A673 (cell line): ENCODE measurements at regions not wholly inside any gene's neighbourhood (a gene's known extent, or its start where the extent isn't known, plus 50 kb on each side); places are given as distances from the start of the nearest gene placed in this dataset.

ENCODE experiments used
- BruUV-seq: library from RNA; stranded (reverse); fragments of 400-500 nt; replicated peaks from 2 replicates; lab custom pipeline; 2021; lab: Mats Ljungman, UMichigan
- CTCF ChIA-PET: fragments of 300-600 bp; sonication (Branson Sonifier 250); formaldehyde crosslinking; loops from one replicate; lab custom pipeline; 2022; ENCODE audit warnings: antibody characterized with exemption; lab: Charles Lee
- POLR2A ChIA-PET: fragments of 300-600 bp; sonication (Branson Sonifier 250); formaldehyde crosslinking; loops from one replicate; lab custom pipeline; 2022; ENCODE audit warnings: antibody characterized with exemption; ENCODE audit not compliant: low non-redundant PET; lab: Charles Lee
- DNase-seq: peaks from one replicate; pipeline ENCODE4 v3.0.0-alpha.2; 2015; ENCODE audit warnings: low spot score
- H3K27ac ChIP-seq: fragments of 200-600 bp; sonication (generic); 2 replicates; pipeline ENCODE4 v1.5.1; 2016; ENCODE audit warnings: mixed run types, low read depth, mild to moderate bottlenecking, mixed read lengths, antibody characterized with exemption, low read length; ENCODE audit not compliant: poor library complexity, severe bottlenecking
- H3K27me3 ChIP-seq: fragments of 200-600 bp; sonication (generic); replicated peaks from 2 replicates; pipeline ENCODE4 v1.6.1; 2017; ENCODE audit warnings: mixed run types, low read depth, mild to moderate bottlenecking, mixed read lengths, antibody characterized with exemption, low read length; ENCODE audit not compliant: insufficient read depth, poor library complexity
- H3K36me3 ChIP-seq: fragments of 200-600 bp; sonication (generic); 2 replicates; pipeline ENCODE4 v1.6.1; 2016; ENCODE audit warnings: mixed run types, mild to moderate bottlenecking, mixed read lengths, antibody characterized with exemption, low read length; ENCODE audit not compliant: insufficient read depth, poor library complexity, severe bottlenecking
- H3K4me1 ChIP-seq: fragments of 200-600 bp; sonication (generic); 2 replicates; pipeline ENCODE4 v1.6.1; 2017; ENCODE audit warnings: mixed run types, mild to moderate bottlenecking, mixed read lengths, antibody characterized with exemption, low read length; ENCODE audit not compliant: insufficient read depth, poor library complexity, severe bottlenecking
- H3K4me3 ChIP-seq: fragments of 200-600 bp; sonication (generic); 2 replicates; pipeline ENCODE4 v1.5.1; 2016; ENCODE audit warnings: low read depth, mixed run types, mild to moderate bottlenecking, mixed read lengths, low read length; ENCODE audit not compliant: poor library complexity, severe bottlenecking
- H3K9me3 ChIP-seq: fragments of 200-600 bp; sonication (generic); 2 replicates; pipeline ENCODE4 v1.6.1; 2016; ENCODE audit warnings: mixed run types, low read depth, mild to moderate bottlenecking, mixed read lengths, antibody characterized with exemption, low read length; ENCODE audit not compliant: poor library complexity, severe bottlenecking
- EZH2 ChIP-seq: fragments of 200-600 bp; sonication (generic); IDR thresholded peaks from 2 replicates; pipeline ENCODE4 v1.6.1; 2017; ENCODE audit warnings: borderline replicate concordance, low read depth, mild to moderate bottlenecking, mixed read lengths, antibody characterized with exemption, low read length; ENCODE audit not compliant: poor library complexity, severe bottlenecking
- intact Hi-C: fragments of 100-400 bp; cut with micrococcal nuclease; formaldehyde crosslinking; loops from one replicate; pipeline ENCODE4 v1.10.0; 2022; ENCODE audit not compliant: unreplicated experiment
- TF ChIP-seq, protein P1 (sequence below): fragments of 300-800, 200-600 bp; sonication (generic); conservative IDR thresholded peaks from 2 replicates; pipeline ENCODE4 v1.5.1; 2017; ENCODE audit warnings: low read depth, mild to moderate bottlenecking, antibody characterized with exemption, low read length, moderate library complexity, mixed read lengths

DNA sequence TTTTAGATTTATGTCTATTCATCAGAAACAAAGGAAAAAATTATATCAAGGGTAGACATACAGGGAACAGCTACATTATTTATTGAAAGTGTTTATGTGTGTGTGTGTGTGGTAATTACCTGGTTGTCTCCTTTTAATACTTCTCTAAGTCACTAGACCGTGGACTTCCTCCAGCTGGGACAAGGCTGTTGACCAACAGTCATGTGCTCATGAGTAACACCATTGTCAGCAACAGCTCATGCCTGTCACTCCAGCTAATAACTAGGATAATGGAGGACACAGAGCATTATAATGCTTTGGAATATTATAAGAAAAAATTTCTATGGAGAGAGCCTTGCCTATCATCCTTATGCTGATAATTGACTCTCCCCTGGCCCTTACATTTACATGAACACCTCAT, 125.3 kb upstream of the SALL1 start:
- POLR2A ChIA-PET: interaction anchor here (0.6 kb wide), 1 partner anchor 499 kb away, joined by 3 read pairs; no protein-coding TSS in a partner anchor

DNA sequence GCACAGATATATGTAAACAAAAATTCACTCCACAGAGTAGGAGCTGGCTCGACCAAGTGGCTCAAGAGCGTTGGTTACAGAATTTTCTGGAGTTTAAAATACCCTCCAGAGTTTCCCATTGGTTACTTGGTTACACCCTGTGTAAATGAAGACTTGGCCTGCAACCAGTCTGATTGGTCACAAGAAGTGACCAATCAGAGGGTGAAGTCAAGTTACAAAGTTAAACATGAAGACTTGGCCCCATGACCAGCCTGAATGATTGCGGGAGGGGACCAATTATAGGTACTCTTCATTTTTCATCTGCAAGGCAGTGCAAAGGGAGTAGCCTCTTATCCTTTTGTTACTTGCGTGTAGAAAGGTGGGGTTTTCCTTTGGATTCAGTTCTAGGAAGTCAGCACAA, 121.3 kb upstream of the SALL1 start:
- CTCF ChIA-PET: no interaction called here
- no peak overlapping the region for H3K4me3 ChIP-seq
- no peaks in the 10 kb centered on the region for H3K9me3 ChIP-seq
- no peak overlapping the region for H3K27ac ChIP-seq
- H3K4me1 ChIP-seq: no peaks in the 10 kb centered on the region
- peaks cover 16% of the 10 kb centered on the region for H3K27me3 ChIP-seq
- POLR2A ChIA-PET: no interaction called here
- TF ChIP-seq, protein P1, sequence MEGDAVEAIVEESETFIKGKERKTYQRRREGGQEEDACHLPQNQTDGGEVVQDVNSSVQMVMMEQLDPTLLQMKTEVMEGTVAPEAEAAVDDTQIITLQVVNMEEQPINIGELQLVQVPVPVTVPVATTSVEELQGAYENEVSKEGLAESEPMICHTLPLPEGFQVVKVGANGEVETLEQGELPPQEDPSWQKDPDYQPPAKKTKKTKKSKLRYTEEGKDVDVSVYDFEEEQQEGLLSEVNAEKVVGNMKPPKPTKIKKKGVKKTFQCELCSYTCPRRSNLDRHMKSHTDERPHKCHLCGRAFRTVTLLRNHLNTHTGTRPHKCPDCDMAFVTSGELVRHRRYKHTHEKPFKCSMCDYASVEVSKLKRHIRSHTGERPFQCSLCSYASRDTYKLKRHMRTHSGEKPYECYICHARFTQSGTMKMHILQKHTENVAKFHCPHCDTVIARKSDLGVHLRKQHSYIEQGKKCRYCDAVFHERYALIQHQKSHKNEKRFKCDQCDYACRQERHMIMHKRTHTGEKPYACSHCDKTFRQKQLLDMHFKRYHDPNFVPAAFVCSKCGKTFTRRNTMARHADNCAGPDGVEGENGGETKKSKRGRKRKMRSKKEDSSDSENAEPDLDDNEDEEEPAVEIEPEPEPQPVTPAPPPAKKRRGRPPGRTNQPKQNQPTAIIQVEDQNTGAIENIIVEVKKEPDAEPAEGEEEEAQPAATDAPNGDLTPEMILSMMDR: no peak
- no peak for TF ChIP-seq EZH2
- intact Hi-C loops: no loop called here
- DNase-seq: no peak
- no peaks in the 10 kb centered on the region for H3K36me3 ChIP-seq
- BruUV-seq: no TSS peak

More for the DNA sequence above, 125.3 kb upstream of the SALL1 start:
- no peak for TF ChIP-seq EZH2
- TF ChIP-seq, protein P1: no peak
- CTCF ChIA-PET: no interaction called here
- no TSS peak for BruUV-seq
- no peak overlapping the region for H3K27ac ChIP-seq
- intact Hi-C loops: no loop called here
- H3K27me3 ChIP-seq: peaks cover 10% of the 10 kb centered on the region
- no peak overlapping the region for H3K4me3 ChIP-seq
- H3K9me3 ChIP-seq: no peaks in the 10 kb centered on the region
- H3K4me1 ChIP-seq: no peaks in the 10 kb centered on the region
- no peak for DNase-seq
- no peaks in the 10 kb centered on the region for H3K36me3 ChIP-seq

DNA sequence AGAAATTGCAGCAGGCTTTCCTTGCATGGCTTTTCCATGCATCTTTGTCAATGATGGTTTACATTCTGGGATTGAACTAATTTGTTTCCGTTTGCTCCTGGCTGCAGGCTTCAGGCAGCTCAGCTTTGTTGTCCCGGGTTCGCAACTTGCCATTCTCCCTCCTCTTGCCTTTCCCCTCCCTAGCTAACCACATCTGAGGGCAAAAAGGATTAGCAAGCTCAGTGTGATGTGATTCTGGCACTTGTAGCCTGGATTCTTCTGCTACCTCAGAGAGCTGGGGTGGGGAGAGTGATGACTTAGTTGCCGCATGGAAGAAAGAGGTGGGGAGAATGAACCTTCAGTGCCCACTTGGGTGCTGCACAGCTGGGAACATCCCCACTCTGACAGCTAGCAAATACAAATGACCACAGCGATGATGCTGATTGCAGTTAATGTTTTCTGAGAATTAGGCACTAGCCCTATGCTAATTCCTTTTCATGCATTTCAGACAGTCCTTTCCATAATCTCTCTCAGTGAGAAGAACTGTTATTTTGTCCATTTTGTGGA, 120.2 kb upstream of the SALL1 start:
- POLR2A ChIA-PET: no interaction called here
- H3K4me1 ChIP-seq: no peaks in the 10 kb centered on the region
- CTCF ChIA-PET: no interaction called here
- H3K27me3 ChIP-seq: peaks cover 16% of the 10 kb centered on the region
- no peak for DNase-seq
- no peak overlapping the region for H3K4me3 ChIP-seq
- TF ChIP-seq, protein P1: no peak
- no peak for TF ChIP-seq EZH2
- no peaks in the 10 kb centered on the region for H3K36me3 ChIP-seq
- H3K9me3 ChIP-seq: no peaks in the 10 kb centered on the region
- BruUV-seq: no TSS peak
- no peak overlapping the region for H3K27ac ChIP-seq
- intact Hi-C loops: no loop called here
